Activated naive CD8-positive, alpha-beta T cell treated with anti-CD3 and anti-CD28 coated beads for 36 hours (primary cell): ENCODE measurements at regions not wholly inside any gene's neighbourhood (a gene's known extent, or its start where the extent isn't known, plus 50 kb on each side); places are given as distances from the start of the nearest gene placed in this dataset.

ENCODE experiments used
- DNase-seq: peaks from one replicate; pipeline ENCODE4 v3.0.0; 2021
- H3K27ac Mint-ChIP-seq: one replicate; pipeline ENCODE4 v1.8.0; 2022; ENCODE audit warnings: mild to moderate bottlenecking, moderate library complexity, mixed read lengths
- H3K27me3 Mint-ChIP-seq: one replicate; pipeline ENCODE4 v1.8.0; 2022; ENCODE audit warnings: mild to moderate bottlenecking, mixed read lengths
- H3K36me3 Mint-ChIP-seq: one replicate; pipeline ENCODE4 v1.8.0; 2021; ENCODE audit warnings: mild to moderate bottlenecking, mixed read lengths
- H3K4me1 Mint-ChIP-seq: one replicate; pipeline ENCODE4 v1.8.0; 2021; ENCODE audit warnings: mixed read lengths
- H3K4me3 Mint-ChIP-seq: one replicate; pipeline ENCODE4 v1.8.0; 2022; ENCODE audit warnings: mild to moderate bottlenecking, moderate library complexity, mixed read lengths
- H3K9me3 Mint-ChIP-seq: one replicate; pipeline ENCODE4 v1.8.0; 2022; ENCODE audit warnings: mixed read lengths

DNA sequence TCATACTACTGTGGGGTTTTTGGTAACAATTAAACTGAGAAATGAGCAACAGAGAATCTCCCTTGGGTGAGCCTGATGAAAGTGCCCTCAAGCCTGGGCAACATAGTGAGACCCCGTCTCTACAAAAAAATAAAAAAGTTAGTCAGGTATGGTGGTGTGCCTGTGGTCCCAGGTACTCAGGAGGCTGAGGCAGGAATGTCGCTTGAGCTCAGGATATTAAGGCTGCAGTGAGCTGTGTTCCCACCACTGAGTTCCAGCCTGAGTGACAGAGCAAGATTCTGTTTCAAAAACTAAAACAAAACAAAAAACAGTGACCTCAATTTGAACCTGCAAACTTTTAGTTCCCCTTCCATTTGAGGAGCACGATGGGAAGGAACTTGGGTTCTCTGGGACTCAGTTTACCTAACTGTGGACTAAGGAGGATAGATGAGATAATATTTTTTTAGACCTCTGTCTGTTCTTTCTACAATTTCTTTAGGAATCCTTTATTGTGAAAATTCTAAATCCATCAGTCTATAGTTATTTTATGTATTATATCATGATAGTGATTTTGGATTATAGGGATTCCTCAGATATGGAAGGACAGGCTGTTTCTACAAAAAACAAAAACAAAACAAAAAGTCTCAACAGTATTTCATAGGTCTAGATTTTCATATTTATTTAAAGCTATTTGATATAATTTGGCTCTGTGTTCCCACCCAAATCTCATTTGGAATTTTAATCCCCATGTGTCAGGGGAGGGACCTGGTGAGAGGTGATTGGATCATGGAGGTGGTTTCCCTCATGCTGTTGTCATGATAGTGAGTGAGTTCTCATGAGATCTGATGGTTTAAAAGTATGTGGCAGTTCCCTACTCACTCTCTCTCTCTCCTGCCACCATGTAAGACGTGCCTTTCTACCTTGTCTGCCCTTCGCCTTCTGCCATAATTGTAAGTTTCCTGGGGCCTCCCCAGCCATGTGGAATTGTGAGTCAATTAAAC, 178.6 kb downstream of the MYCN start:
- Mint-ChIP-seq H3K4me3 (no peak overlapping the region), H3K27ac (no peak overlapping the region), H3K4me1 (no peaks in the 10 kb centered on the region), H3K27me3 (no peaks in the 10 kb centered on the region), H3K9me3 (no peaks in the 10 kb centered on the region), H3K36me3 (no peaks in the 10 kb centered on the region)
- no peak for DNase-seq

- no peaks in the 10 kb centered on the region for H3K27me3 Mint-ChIP-seq
- H3K36me3 Mint-ChIP-seq = no peaks in the 10 kb centered on the region
- H3K4me1 Mint-ChIP-seq = no peaks in the 10 kb centered on the region
- no peak overlapping the region for H3K27ac Mint-ChIP-seq
- H3K4me3 Mint-ChIP-seq = no peak overlapping the region
- no peak for DNase-seq
- no peaks in the 10 kb centered on the region for H3K9me3 Mint-ChIP-seq
These were observed 177.7 kb downstream of the MYCN start for GRCh38 chr2:16117791-16118610.

- H3K27me3 Mint-ChIP-seq = no peaks in the 10 kb centered on the region
- no peak for DNase-seq
- no peaks in the 10 kb centered on the region for H3K9me3 Mint-ChIP-seq
- no peak overlapping the region for H3K27ac Mint-ChIP-seq
- no peaks in the 10 kb centered on the region for H3K36me3 Mint-ChIP-seq
- H3K4me3 Mint-ChIP-seq = no peak overlapping the region
- H3K4me1 Mint-ChIP-seq = no peaks in the 10 kb centered on the region
These were observed 176.8 kb downstream of the MYCN start for GRCh38 chr2:16117021-16117700.

DNA sequence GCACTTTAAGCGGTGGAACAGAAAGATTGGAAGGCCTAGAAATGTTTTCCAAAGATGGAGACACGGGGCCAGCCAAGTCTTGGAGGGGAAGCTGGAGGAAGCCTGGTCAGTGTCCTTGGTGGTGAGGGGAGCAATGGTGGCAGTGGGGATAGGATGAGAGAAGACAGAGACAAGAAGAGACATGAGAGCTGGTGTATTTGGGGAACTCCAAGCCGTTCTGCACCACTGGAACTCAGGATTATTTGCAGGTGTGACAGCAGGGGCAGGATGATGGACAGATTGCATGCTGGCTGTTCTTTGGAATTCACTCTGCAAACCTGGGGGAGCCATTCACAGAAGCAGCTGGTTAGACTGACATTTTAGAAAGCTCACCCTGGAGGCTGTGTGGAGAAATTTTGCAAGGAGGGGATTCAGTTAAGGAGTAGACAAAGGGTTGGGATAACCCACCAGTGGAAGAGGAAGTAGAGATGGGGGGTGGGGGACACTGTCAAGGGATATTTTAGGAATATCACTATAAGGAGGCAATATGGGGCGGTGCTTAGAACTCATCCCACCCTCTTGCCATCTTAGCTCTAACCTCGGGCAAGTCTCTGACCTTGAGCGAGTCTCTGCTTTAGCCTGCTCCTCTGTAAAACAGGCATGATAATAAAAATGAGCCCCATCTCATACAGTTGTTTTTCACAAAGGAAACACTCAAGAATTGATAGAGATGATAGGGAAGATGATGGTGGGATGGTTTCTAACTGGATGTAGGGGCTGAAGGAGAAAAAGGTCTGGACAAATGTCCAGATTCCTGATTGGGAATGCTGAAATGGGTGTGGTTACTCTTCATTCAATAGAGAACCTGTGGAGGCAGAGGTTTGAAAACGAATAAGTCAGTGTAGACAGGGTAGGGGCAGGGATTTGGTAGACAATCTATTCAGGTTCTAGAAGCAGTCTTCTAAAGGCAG, 175.8 kb downstream of the MYCN start:
- H3K36me3 Mint-ChIP-seq = no peaks in the 10 kb centered on the region
- H3K9me3 Mint-ChIP-seq = no peaks in the 10 kb centered on the region
- no peaks in the 10 kb centered on the region for H3K4me1 Mint-ChIP-seq
- no peak for DNase-seq
- no peaks in the 10 kb centered on the region for H3K27me3 Mint-ChIP-seq
- no peak overlapping the region for H3K4me3 Mint-ChIP-seq
- H3K27ac Mint-ChIP-seq = no peak overlapping the region

DNA sequence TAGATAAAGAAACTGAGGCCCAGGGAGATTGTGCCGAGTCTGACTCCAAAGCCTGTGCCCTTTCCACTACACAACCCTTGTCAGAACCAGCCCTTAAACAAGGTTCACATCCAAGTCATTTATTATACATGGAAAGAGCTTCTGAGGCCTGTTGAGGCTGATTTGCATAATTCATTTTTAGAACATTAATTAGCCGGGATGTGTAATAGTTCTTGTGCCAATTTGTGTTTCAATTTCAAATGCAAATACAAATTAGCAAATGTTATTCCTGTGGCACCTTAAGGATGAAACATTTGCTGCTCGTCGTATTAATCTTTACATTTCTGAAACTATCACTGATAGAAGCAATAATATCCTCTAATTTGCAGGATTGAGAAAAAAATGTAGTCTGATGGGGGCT, 174.9 kb downstream of the MYCN start:
- no peaks in the 10 kb centered on the region for H3K9me3 Mint-ChIP-seq
- H3K27ac Mint-ChIP-seq = no peak overlapping the region
- H3K4me1 Mint-ChIP-seq = no peaks in the 10 kb centered on the region
- DNase-seq = no peak
- no peaks in the 10 kb centered on the region for H3K36me3 Mint-ChIP-seq
- H3K4me3 Mint-ChIP-seq = no peak overlapping the region
- no peaks in the 10 kb centered on the region for H3K27me3 Mint-ChIP-seq

GRCh38 chr2:16114836-16115235, 174.5 kb downstream of the MYCN start:
- no peak for DNase-seq
- H3K27ac Mint-ChIP-seq = no peak overlapping the region
- H3K9me3 Mint-ChIP-seq = no peaks in the 10 kb centered on the region
- H3K27me3 Mint-ChIP-seq = no peaks in the 10 kb centered on the region
- no peaks in the 10 kb centered on the region for H3K4me1 Mint-ChIP-seq
- no peaks in the 10 kb centered on the region for H3K36me3 Mint-ChIP-seq
- H3K4me3 Mint-ChIP-seq = no peak overlapping the region

GRCh38 chr2:16114070-16114469, 173.7 kb downstream of the MYCN start:
- Mint-ChIP-seq H3K4me1 (no peaks in the 10 kb centered on the region), H3K36me3 (no peaks in the 10 kb centered on the region), H3K27ac (no peak overlapping the region), H3K4me3 (no peak overlapping the region), H3K27me3 (no peaks in the 10 kb centered on the region), H3K9me3 (no peaks in the 10 kb centered on the region)
- DNase-seq = no peak

DNA sequence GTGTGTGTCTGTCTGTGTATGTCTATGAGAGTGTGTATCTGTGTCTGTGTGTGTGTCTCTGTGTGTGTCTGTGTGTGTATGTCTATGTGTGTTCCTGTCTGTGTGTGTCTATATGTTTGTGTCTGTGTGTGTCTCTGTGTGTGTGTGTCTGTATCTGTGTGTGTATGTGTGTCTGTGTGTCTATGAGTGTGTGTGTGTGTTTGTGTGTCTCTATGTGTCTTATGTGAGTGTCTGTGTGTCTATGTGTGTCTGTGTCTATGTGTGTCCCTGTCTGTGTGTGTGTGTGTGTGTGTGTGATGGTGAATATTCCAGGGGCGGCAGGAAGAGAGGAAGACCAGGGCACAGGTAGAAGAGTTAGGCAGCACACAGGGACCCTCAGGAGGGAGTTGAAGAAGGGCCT, 173.2 kb downstream of the MYCN start:
- Mint-ChIP-seq H3K27me3 (no peaks in the 10 kb centered on the region), H3K27ac (no peak overlapping the region), H3K36me3 (no peaks in the 10 kb centered on the region), H3K4me3 (no peak overlapping the region), H3K9me3 (no peaks in the 10 kb centered on the region), H3K4me1 (no peaks in the 10 kb centered on the region)
- no peak for DNase-seq

GRCh38 chr2:16112972-16113560, 172.7 kb downstream of the MYCN start:
- Mint-ChIP-seq H3K36me3 (no peaks in the 10 kb centered on the region), H3K9me3 (no peaks in the 10 kb centered on the region), H3K4me3 (no peak overlapping the region), H3K4me1 (no peaks in the 10 kb centered on the region), H3K27me3 (no peaks in the 10 kb centered on the region), H3K27ac (no peak overlapping the region)
- no peak for DNase-seq

DNA sequence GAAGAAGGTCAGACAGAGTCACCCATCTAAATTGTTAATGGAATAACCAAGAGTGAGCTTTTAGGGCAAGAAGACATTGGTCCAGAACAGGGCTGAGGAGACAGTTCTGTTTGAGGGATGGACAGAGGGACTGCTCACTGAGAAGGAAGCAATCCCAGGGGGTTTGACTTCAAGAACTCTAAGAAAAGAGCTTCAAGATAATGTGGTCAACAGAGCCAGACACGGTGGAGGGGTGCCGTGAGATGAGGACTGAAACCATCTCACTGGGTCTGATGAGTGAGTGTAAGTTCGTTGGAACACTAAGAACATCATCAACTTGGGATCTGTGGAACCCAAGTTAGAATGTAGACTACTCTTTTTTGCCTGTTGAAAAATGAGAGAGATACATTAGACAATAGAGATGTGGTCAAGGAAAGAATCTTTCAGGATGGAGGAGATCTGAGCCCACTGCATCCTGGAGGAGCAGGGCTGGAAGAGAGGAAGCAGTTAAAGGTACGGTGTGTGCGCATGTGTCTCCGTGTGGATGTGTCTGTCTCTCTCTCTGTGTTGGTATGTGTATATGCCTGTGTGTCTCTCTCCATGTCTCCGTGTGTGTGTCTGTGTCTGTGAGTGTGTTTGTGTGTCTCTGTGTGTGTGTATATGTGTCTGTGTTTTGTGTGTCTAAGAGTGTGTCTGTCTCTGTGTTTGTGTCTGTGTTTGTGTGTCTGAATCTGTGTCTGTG, 172.1 kb downstream of the MYCN start:
- Mint-ChIP-seq H3K27ac (no peak overlapping the region), H3K4me1 (no peaks in the 10 kb centered on the region), H3K27me3 (no peaks in the 10 kb centered on the region), H3K4me3 (no peak overlapping the region), H3K36me3 (no peaks in the 10 kb centered on the region), H3K9me3 (no peaks in the 10 kb centered on the region)
- no peak for DNase-seq

DNA sequence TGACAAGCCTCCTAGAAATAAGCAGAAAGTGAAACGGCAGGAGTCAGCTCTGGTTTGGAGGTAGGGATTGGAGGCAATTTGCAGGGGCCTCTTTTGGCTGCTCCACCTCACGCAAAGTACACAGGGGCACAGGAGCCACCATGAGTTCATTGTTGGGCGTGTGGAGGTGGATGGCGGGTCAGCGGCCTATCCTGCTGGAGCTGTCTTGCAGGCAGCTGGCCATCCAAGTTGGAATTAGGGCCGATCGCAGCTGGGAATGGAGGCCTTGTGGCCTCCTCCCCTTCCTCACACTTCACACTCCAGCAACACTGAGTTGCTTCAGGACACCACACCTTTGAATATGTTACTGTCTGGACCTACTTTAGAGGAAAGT, 171.5 kb downstream of the MYCN start:
- no peak overlapping the region for H3K27ac Mint-ChIP-seq
- no peak for DNase-seq
- H3K27me3 Mint-ChIP-seq = no peaks in the 10 kb centered on the region
- H3K4me1 Mint-ChIP-seq = no peaks in the 10 kb centered on the region
- H3K9me3 Mint-ChIP-seq = no peaks in the 10 kb centered on the region
- H3K4me3 Mint-ChIP-seq = no peak overlapping the region
- no peaks in the 10 kb centered on the region for H3K36me3 Mint-ChIP-seq

DNA sequence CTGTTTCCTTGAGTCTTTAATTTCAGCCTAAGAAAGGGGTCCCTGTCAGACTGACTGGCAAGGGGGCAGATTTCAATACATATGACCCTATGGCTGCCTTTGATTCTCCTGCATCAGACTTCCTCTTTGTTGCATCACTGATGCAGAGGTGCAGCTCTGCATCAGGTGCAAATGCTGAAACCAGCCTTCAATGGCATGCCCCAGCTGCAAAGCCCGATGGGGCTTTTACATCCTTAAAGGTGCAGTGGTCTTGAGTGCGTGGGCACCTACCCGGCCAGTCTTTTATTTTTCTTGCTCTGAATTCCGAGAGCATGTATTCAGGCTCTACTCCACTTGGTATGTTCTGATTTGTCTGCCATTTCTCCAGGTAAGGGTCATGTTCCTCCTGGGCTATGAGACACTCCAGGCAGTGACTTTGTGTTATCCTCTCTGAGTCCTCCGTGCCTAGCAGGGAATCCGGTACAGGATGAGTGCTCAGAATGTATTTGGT, 169.5 kb downstream of the MYCN start:
- H3K4me3 Mint-ChIP-seq = no peak overlapping the region
- DNase-seq = no peak
- H3K9me3 Mint-ChIP-seq = no peaks in the 10 kb centered on the region
- H3K27ac Mint-ChIP-seq = no peak overlapping the region
- no peaks in the 10 kb centered on the region for H3K36me3 Mint-ChIP-seq
- H3K4me1 Mint-ChIP-seq = no peaks in the 10 kb centered on the region
- no peaks in the 10 kb centered on the region for H3K27me3 Mint-ChIP-seq

DNA sequence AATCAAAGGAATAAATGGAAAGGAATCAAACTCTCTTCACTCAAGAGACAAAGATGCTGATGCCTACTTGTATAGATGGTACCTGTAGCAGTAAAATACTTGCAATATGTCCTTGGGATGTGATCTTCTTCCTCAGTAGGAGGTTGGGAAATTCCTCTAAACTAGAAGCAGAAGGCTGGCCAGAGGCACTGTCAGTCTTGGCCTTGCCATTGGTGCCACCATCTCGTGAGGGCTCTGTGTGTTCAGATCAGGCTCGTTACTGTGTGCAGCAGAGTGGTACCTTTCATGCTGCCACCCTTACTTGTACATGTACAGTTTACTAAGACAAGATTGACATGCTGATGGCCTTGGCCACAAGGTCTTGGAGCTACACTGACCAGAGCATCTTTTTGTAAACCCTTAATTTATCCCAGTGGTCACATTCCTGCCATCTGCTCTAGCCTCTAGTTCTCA, 169.0 kb downstream of the MYCN start:
- Mint-ChIP-seq H3K4me3 (no peak overlapping the region), H3K27ac (no peak overlapping the region), H3K27me3 (no peaks in the 10 kb centered on the region), H3K9me3 (no peaks in the 10 kb centered on the region), H3K36me3 (no peaks in the 10 kb centered on the region), H3K4me1 (no peaks in the 10 kb centered on the region)
- no peak for DNase-seq
